H54 (cell line): ENCODE measurements at regions not wholly inside any gene's neighbourhood (a gene's known extent, or its start where the extent isn't known, plus 50 kb on each side); places are given as distances from the start of the nearest gene placed in this dataset.

Experiments used
- DNase-seq: peaks from one replicate; pipeline ENCODE4 v3.0.0; 2011; ENCODE audit warnings: low spot score, mixed read lengths; ENCODE audit not compliant: insufficient read length
- FAIRE-seq: peaks from 3 replicates; lab custom pipeline; 2011; peaks lifted over from hg19 to GRCh38; lab: Jason Lieb, UNC
- POLR2A ChIP-seq: IDR thresholded peaks from 2 replicates; pipeline ENCODE4 v1.6.1; 2011; ENCODE audit warnings: low read depth, mild to moderate bottlenecking, low read length

GRCh38 chr2:59920961-59921360 is 632.5 kb downstream of the BCL11A start:
- no peak for FAIRE-seq
- no peak for TF ChIP-seq POLR2A
- no peak for DNase-seq

- no peak for DNase-seq
- no peak for TF ChIP-seq POLR2A
- no peak for FAIRE-seq
These were observed 633.1 kb downstream of the BCL11A start for GRCh38 chr2:59920307-59920706.

GRCh38 chr2:59919579-59919978 is 633.9 kb downstream of the BCL11A start:
- DNase-seq (no peak), FAIRE-seq (no peak)
- no peak for TF ChIP-seq POLR2A

GRCh38 chr2:59912042-59912441 is 641.4 kb downstream of the BCL11A start:
- TF ChIP-seq POLR2A = no peak
- DNase-seq = no peak
- no peak for FAIRE-seq

GRCh38 chr2:59910166-59910565 is 643.3 kb downstream of the BCL11A start:
- DNase-seq (no peak), FAIRE-seq (no peak)
- no peak for TF ChIP-seq POLR2A

- FAIRE-seq (no peak), DNase-seq (no peak)
- TF ChIP-seq POLR2A = no peak
These were observed 644.3 kb downstream of the BCL11A start for GRCh38 chr2:59909147-59909546.

GRCh38 chr2:59905731-59906130 is 647.7 kb downstream of the BCL11A start:
- FAIRE-seq = no peak
- no peak for TF ChIP-seq POLR2A
- no peak for DNase-seq

- DNase-seq (no peak), FAIRE-seq (no peak)
- no peak for TF ChIP-seq POLR2A
These were observed 649.4 kb downstream of the BCL11A start for GRCh38 chr2:59903994-59904544.

GRCh38 chr2:59900728-59901452 is 652.6 kb downstream of the BCL11A start:
- FAIRE-seq (no peak), DNase-seq (no peak)
- no peak for TF ChIP-seq POLR2A

- no peak for TF ChIP-seq POLR2A
- DNase-seq = no peak
- no peak for FAIRE-seq
These were observed 653.8 kb downstream of the BCL11A start for GRCh38 chr2:59899692-59900091.

GRCh38 chr2:59896499-59897245 is 656.8 kb downstream of the BCL11A start:
- no peak for TF ChIP-seq POLR2A
- DNase-seq (no peak), FAIRE-seq (no peak)

GRCh38 chr2:59893612-59894011 is 659.8 kb downstream of the BCL11A start:
- no peak for FAIRE-seq
- no peak for DNase-seq
- TF ChIP-seq POLR2A = no peak

GRCh38 chr2:59892398-59892797 is 661.1 kb downstream of the BCL11A start:
- no peak for TF ChIP-seq POLR2A
- DNase-seq (no peak), FAIRE-seq (no peak)

GRCh38 chr2:59889305-59889704 is 664.1 kb downstream of the BCL11A start:
- FAIRE-seq (no peak), DNase-seq (no peak)
- TF ChIP-seq POLR2A = no peak
